NB4 (cell line): ENCODE measurements at regions not wholly inside any gene's neighbourhood (a gene's known extent, or its start where the extent isn't known, plus 50 kb on each side); places are given as distances from the start of the nearest gene placed in this dataset.

Experiments
- CTCF ChIP-seq: IDR thresholded peaks from one replicate; pipeline ENCODE4 v1.5.1; 2012; ENCODE audit warnings: low read depth, low read length
- MAX ChIP-seq: IDR thresholded peaks from 2 replicates; pipeline ENCODE4 v1.6.1; 2011; ENCODE audit warnings: low read depth, low read length
- MYC ChIP-seq: IDR thresholded peaks from 2 replicates; pipeline ENCODE4 v1.6.1; 2011; ENCODE audit warnings: low read depth, low read length
- POLR2A ChIP-seq: IDR thresholded peaks from 2 replicates; pipeline ENCODE4 v1.6.1; 2011; ENCODE audit warnings: mild to moderate bottlenecking; ENCODE audit not compliant: insufficient read length; ENCODE audit errors: extremely low read depth

GRCh38 chr17:13671341-13671740 is 69.6 kb upstream of the HS3ST3A1 start:
- no peak for TF ChIP-seq CTCF
- TF ChIP-seq POLR2A, result no peak
- no peak for TF ChIP-seq MAX
- no peak for TF ChIP-seq MYC
